DMS53 treated with DMSO at 0.1 percent for 48 hours (cell line): ENCODE measurements at regions not wholly inside any gene's neighbourhood (a gene's known extent, or its start where the extent isn't known, plus 50 kb on each side); places are given as distances from the start of the nearest gene placed in this dataset.

ENCODE experiments used
- DNase-seq: peaks from one replicate; lab custom pipeline; 2025; ENCODE audit not compliant: unreplicated experiment; lab: John Stamatoyannopoulos, UW

DNA sequence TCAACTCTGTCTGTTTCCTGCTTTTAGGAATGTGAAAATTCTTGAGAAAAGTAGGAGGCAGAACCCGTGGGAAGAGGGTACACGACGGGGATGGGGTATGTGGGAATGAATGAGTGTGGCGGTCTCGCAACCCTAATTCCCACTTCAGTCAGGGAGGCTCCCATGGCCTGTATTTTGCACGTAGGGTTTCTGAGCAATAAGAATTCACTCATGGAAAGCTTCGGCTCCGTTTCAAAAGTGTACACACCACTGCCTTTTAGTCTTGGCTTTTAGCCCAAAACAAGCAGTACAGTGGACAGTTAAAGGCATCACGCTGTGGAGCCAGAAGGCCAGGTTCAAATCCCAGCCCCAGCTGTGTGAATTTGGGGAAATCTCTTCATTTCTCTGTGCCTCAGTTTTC, 116.7 kb downstream of the MN1 start:
- DNase-seq, result no peak

DNA sequence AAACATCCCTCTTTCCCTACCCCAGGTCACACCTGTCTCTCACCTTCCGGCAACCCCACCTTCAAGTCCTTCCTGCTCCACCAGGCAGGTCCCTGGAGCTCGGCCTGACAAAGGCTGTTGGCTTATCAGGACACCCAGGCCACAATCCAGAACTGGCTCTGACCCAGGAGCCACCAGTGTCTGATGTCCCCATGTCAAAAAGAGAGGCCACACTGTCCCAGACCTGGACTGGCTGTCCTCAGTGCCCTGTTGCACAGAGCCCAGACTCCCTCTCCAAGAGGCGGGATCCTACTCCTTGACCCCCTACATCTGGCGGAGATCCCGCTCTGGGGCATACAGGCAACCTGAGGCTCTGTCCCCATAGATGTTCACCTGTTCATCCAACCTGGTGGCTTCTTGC, 116.0 kb downstream of the MN1 start:
- no peak for DNase-seq

DNA sequence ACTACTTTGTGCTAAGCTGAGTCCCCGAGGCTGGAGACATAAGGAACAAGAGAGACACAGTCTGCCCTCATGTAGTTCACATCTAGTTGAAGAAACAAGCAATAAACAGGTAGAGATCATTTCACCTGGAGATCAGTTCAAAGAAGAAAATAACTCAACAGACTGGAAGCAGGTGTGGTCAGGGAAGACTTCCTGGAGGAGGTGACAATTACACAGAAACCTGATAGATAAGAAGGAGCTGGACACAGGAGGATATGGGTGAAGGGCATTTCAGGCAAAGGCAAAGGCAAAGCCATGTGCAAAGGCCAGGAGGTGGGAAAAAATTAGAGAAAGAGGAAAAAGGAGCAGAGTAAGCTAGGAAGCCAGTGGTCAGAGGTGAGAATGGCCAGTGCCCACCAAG, 115.6 kb downstream of the MN1 start:
- DNase-seq, result no peak

DNA sequence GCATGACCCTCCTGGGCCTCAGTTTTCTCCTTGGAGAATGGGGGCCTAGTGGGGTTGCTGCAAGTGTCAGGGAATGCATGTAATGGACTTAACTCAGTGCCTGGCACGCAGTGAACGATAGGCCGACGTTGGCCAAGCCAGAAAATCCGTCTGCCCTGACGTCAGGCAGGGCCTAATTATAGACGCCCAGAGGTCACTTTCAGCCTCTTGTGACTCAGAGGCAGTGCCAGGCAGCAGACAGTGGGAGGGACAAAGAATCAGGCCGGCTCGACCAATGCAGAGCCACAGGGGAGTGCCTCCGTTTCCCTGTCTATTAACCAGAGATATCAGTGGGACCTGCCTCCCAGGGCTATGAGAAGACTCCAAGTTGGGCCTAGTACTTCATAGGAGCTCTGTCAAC, 115.0 kb downstream of the MN1 start:
- no peak for DNase-seq

DNA sequence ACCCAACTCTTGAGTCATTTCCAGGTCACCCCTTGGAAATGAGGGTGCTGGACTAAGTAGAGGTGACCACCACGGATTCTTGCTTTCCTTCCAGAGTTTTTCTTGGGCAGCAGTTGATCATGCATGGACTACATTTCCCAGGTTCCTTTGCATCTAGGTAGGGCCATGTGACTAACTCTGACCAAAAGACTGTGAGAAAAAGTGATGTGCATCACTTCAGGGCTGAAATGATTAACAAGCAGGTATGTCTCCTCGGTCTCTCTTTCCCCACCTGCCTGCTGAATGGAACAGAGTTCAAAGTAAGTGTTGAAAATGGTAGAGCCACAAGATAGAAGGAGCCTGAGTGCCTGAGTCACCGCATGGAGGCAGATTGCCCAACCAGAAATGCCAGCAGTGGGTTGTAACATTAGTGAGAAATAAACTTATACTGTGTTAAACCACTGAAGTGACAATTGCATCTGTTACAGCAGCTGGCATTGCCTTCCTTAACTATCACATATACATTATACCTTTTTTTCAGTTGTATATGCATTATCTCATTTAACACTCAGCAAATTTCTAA, 113.5 kb downstream of the MN1 start:
- DNase-seq, result no peak

DNA sequence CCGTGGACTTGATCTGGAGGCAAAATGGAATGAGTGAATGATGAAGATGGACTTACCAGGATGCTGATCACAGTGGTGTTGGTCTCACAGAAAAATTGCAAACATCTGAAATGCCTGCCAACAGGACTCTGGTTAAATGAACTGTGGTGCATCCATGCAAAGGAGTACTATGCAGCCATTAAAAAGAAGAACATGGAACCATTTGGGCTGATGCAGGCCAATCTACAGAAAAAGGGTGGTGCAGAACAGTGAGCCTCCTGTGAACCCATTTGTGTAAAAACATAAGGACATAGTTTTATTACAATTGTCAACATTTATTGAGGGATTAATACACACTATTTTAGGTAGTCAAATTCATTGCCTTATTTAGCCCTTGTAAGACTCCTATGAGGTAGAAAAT, 111.9 kb downstream of the MN1 start:
- no peak for DNase-seq

DNA sequence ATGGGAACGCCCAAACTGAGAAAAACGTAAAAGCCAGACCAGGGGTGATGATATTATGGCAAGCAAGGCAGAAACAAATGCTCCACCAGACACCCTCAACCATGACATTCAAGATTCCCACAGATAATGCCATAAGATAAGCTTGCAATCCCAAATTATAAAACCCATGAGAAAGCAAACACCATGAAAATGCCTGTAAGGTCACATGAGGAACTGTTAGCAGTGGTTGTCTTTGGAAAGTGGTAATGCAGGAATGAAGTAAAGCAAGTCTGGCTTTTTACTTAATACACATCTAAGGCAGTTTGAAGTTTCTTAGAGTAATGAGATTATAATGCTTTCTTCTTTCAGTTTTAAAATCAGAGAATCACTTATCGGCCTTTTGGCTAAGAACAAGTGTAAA, 111.0 kb downstream of the MN1 start:
- no peak for DNase-seq

DNA sequence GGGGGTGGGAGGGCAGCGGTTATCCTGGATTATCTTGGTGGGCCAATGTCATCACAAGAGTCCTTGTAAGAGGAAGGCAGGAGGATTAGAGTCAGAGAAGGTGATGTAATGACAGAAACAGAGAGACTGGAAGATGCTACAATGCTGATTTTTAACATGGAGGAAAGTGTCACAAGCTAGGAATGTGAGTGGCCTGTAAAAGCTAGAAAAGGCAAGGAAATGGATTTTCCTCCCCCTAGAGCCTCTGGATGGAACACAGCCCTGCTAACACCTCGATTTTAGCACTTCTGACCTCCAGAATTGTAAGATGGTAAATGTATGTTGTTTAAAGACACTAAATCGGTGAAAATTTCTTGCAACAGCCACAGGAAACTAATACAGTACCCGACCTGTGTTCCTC, 109.3 kb downstream of the MN1 start:
- no peak for DNase-seq

DNA sequence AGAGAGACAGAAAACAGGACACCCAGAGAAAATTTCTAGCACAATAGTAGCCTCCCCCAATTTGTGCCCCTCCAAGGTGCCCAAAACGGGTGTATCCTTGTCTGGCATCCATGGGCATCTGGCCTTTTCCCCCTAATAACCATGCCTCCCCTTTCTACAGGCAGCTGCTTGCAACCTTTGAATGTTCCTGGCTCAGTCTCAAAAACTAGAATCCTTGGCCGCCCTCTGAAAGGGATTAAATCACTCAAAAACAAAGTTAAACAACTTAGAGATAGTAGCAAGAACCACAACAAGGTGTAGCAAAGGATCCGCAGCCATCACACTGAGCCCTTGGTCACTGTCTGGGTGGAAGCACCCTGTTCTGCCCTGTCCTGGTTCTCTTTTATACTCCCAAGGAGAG, 105.6 kb downstream of the MN1 start:
- no peak for DNase-seq

DNA sequence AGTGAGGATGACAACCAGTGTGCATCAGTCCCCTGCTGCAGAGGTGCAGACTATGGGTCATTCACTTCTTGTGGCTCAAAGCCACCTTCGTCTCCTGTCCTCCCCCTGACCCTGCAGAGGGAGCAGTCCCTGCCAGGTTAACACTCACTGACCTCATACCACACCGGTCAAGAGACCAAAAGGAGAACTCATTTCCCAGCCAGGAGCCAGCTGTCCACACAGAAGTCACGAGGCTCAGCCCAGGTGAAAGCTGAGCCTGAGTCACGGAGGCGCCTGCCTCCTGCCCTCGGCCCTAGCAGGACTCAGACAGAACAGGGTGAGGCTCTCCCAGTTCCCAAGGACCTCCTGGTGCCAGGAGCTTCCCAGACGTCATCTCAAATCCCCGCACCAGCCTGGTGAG, 103.7 kb downstream of the MN1 start:
- no peak for DNase-seq
